PC-9 (cell line): ENCODE measurements at regions not wholly inside any gene's neighbourhood (a gene's known extent, or its start where the extent isn't known, plus 50 kb on each side); places are given as distances from the start of the nearest gene placed in this dataset.

Experiments
- BruUV-seq: library from RNA; stranded (reverse); fragments of 400-500 nt; replicated peaks from 2 replicates; lab custom pipeline; 2021; lab: Mats Ljungman, UMichigan
- CTCF ChIA-PET: fragments of 300-600 bp; sonication (Branson Sonifier 250); formaldehyde crosslinking; loops from one replicate; lab custom pipeline; 2022; ENCODE audit warnings: antibody characterized with exemption; lab: Charles Lee
- POLR2A ChIA-PET: fragments of 300-600 bp; sonication (Branson Sonifier 250); formaldehyde crosslinking; loops from one replicate; lab custom pipeline; 2022; ENCODE audit warnings: antibody characterized with exemption; ENCODE audit not compliant: unreplicated experiment; lab: Charles Lee
- DNase-seq, 2 experiments: peaks; one replicate each; pipeline versions ENCODE4 v3.0.0 to v3.0.0-alpha.2; 2015 to 2022; ENCODE audit warnings: mixed read lengths in 1 of 2
- H2AFZ ChIP-seq: fragments of 200-600 bp; sonication (generic); 2 replicates; pipeline ENCODE4 v1.8.1; 2017; ENCODE audit warnings: antibody characterized with exemption
- H3F3A ChIP-seq: fragments of 200-600 bp; sonication (generic); 2 replicates; pipeline ENCODE4 v1.8.1; 2017; ENCODE audit warnings: antibody characterized with exemption, mild to moderate bottlenecking, low read depth; ENCODE audit not compliant: insufficient read depth
- H3K27ac ChIP-seq: fragments of 200-600 bp; sonication (generic); 2 replicates; pipeline ENCODE4 v1.6.1; 2016; ENCODE audit warnings: mixed run types
- H3K27me3 ChIP-seq: fragments of 200-600 bp; sonication (generic); 2 replicates; pipeline ENCODE4 v1.6.1; 2016; ENCODE audit warnings: low read depth, mixed run types; ENCODE audit not compliant: insufficient read depth
- H3K36me3 ChIP-seq: fragments of 200-600 bp; sonication (generic); 2 replicates; pipeline ENCODE4 v1.6.1; 2016; ENCODE audit warnings: low read depth, mixed run types
- H3K4me1 ChIP-seq: fragments of 200-600 bp; sonication (generic); replicated peaks from 2 replicates; pipeline ENCODE4 v1.6.1; 2016; ENCODE audit warnings: mixed run types; ENCODE audit not compliant: insufficient read depth
- H3K4me2 ChIP-seq: fragments of 200-600 bp; sonication (generic); 2 replicates; pipeline ENCODE4 v1.6.1; 2017; ENCODE audit warnings: mixed run types
- H3K4me3 ChIP-seq: fragments of 200-600 bp; sonication (generic); 2 replicates; pipeline ENCODE4 v1.6.1; 2016; ENCODE audit warnings: mixed run types
- H3K79me2 ChIP-seq: fragments of 200-600 bp; sonication (generic); 2 replicates; pipeline ENCODE4 v1.6.1; 2017; ENCODE audit warnings: low read depth, mixed run types
- H3K9me2 ChIP-seq: fragments of 200-600 bp; sonication (generic); 2 replicates; pipeline ENCODE4 v1.8.1; 2017; ENCODE audit warnings: mild to moderate bottlenecking; ENCODE audit not compliant: insufficient read depth
- H3K9me3 ChIP-seq: fragments of 200-600 bp; sonication (generic); 2 replicates; pipeline ENCODE4 v1.8.1; 2016; ENCODE audit warnings: low read depth; ENCODE audit not compliant: insufficient read depth
- H4K20me1 ChIP-seq: fragments of 200-600 bp; sonication (generic); 2 replicates; pipeline ENCODE4 v1.8.1; 2017; ENCODE audit not compliant: insufficient read depth
- EZH2 ChIP-seq: fragments of 200-600 bp; sonication (generic); IDR thresholded peaks from 2 replicates; pipeline ENCODE4 v1.8.0; 2017; ENCODE audit warnings: antibody characterized with exemption, low read depth
- intact Hi-C: fragments of 100-400 bp; cut with micrococcal nuclease; formaldehyde crosslinking; loops from one replicate; pipeline ENCODE4 v1.10.0; 2022; ENCODE audit not compliant: unreplicated experiment
- TF ChIP-seq, protein P1 (sequence below): fragments of 200-600 bp; sonication (generic); conservative IDR thresholded peaks from 2 replicates; pipeline ENCODE4 v1.6.1; 2017; ENCODE audit warnings: mixed run types, antibody characterized with exemption, mild to moderate bottlenecking, moderate library complexity

DNA sequence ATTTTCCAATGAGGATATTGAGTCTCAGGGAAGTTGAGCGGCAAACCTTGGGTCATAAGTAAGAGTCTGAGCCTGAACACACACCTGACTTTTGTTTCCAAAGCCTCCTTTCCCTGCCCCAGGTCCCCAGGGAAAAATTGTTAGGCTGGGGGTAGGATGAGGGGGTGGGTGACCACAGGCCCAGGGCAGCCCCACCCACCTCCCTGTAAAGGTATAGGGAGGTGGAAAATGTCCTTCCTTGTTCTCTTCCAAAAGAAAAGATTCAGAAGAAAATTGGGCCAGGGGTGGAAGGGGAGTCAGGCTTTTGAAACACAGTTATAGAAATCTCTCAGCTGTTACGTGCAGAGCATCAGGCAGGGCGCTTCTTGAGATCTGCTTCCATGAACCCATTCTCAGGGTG lies 129.7 kb upstream of the NGF start:
- H4K20me1 ChIP-seq, result no peaks in the 10 kb centered on the region
- H3K4me2 ChIP-seq, result no peak overlapping the region
- no peaks in the 10 kb centered on the region for H3K79me2 ChIP-seq
- no peak overlapping the region for H3K27ac ChIP-seq
- H3K36me3 ChIP-seq, result no peaks in the 10 kb centered on the region
- no peak overlapping the region for H2AFZ ChIP-seq
- no peak overlapping the region for H3K4me3 ChIP-seq
- no peaks in the 10 kb centered on the region for H3K9me3 ChIP-seq
- TF ChIP-seq EZH2, result no peak
- TF ChIP-seq, protein P1, sequence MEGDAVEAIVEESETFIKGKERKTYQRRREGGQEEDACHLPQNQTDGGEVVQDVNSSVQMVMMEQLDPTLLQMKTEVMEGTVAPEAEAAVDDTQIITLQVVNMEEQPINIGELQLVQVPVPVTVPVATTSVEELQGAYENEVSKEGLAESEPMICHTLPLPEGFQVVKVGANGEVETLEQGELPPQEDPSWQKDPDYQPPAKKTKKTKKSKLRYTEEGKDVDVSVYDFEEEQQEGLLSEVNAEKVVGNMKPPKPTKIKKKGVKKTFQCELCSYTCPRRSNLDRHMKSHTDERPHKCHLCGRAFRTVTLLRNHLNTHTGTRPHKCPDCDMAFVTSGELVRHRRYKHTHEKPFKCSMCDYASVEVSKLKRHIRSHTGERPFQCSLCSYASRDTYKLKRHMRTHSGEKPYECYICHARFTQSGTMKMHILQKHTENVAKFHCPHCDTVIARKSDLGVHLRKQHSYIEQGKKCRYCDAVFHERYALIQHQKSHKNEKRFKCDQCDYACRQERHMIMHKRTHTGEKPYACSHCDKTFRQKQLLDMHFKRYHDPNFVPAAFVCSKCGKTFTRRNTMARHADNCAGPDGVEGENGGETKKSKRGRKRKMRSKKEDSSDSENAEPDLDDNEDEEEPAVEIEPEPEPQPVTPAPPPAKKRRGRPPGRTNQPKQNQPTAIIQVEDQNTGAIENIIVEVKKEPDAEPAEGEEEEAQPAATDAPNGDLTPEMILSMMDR, result no peak
- no peaks in the 10 kb centered on the region for H3K27me3 ChIP-seq
- BruUV-seq, result no TSS peak
- H3K9me2 ChIP-seq, result no peaks in the 10 kb centered on the region
- intact Hi-C loops, result no loop called here
- POLR2A ChIA-PET, result no interaction called here
- CTCF ChIA-PET, result no interaction called here
- peaks cover 32% of the 10 kb centered on the region for H3F3A ChIP-seq
- DNase-seq, result no peak
- H3K4me1 ChIP-seq, result peaks cover 51% of the 10 kb centered on the region

DNA sequence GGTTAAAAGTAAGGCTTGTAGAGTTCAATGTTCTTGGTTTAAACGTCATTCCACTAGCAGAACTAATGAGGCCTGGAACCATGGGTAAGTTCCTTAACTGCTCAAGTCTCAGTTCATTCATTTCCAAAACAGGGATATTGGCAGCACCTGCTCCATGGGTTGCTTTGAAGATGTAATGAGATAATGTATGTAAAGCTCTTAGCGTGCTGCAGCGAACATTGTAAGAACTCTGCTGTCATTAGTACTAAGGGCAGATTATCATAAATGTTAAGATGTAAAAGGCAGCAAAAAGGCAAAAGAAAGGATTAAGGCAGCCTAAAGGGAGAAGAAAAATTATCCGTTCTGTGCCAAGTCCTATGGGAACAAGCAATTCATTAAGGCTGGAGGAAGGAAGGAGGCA lies 129.1 kb upstream of the NGF start:
- Histone ChIP-seq H3K27ac (no peak overlapping the region), H3K79me2 (no peaks in the 10 kb centered on the region), H4K20me1 (no peaks in the 10 kb centered on the region), H3K9me3 (no peaks in the 10 kb centered on the region), H3K4me3 (no peak overlapping the region), H3K27me3 (no peaks in the 10 kb centered on the region), H3K9me2 (no peaks in the 10 kb centered on the region), H3K36me3 (no peaks in the 10 kb centered on the region), H3K4me2 (no peak overlapping the region), H3F3A (peaks cover 32% of the 10 kb centered on the region), H3K4me1 (peaks cover 57% of the 10 kb centered on the region), H2AFZ (no peak overlapping the region)
- no peak for DNase-seq
- CTCF ChIA-PET, result no interaction called here
- POLR2A ChIA-PET, result interaction anchor here (0.7 kb wide), 1 partner anchor 105 kb away, joined by 14 read pairs; no protein-coding TSS in a partner anchor
- TF ChIP-seq, protein P1, result no peak
- TF ChIP-seq EZH2, result no peak
- intact Hi-C loops, result no loop called here
- no TSS peak for BruUV-seq

DNA sequence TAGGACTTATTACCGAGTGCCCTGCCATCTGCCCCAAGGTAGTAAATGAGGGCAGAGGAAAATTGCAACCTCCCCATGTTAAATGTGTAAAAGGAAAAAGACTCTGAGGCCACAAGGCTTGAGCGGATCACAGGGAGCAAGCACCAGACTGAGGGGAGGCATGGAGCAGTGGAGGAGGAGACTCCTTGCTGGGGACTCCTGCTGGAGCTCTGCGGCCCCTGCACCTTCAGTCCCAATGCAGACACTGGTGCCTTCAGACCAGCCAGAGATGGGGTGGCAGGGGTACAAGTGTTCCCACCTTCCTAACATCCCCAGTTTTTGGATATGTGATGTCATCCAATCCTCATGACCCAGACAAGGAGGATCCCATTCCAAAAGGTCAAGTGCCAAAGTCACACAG lies 128.4 kb upstream of the NGF start:
- DNase-seq, result no peak
- BruUV-seq, result no TSS peak
- H4K20me1 ChIP-seq, result no peaks in the 10 kb centered on the region
- no peaks in the 10 kb centered on the region for H3K27me3 ChIP-seq
- no peaks in the 10 kb centered on the region for H3K79me2 ChIP-seq
- H3K27ac ChIP-seq, result no peak overlapping the region
- CTCF ChIA-PET, result interaction anchor here (0.5 to 0.7 kb wide), 2 partner anchors 155 to 166 kb away, joined by 3 to 4 read pairs; no protein-coding TSS in a partner anchor
- H3K4me1 ChIP-seq, result peaks cover 57% of the 10 kb centered on the region
- no peaks in the 10 kb centered on the region for H3K9me2 ChIP-seq
- no peaks in the 10 kb centered on the region for H3K36me3 ChIP-seq
- intact Hi-C loops, result no loop called here
- no peak overlapping the region for H3K4me3 ChIP-seq
- H3K4me2 ChIP-seq, result no peak overlapping the region
- no peak overlapping the region for H2AFZ ChIP-seq
- no peaks in the 10 kb centered on the region for H3K9me3 ChIP-seq
- H3F3A ChIP-seq, result peaks cover 32% of the 10 kb centered on the region
- no peak for TF ChIP-seq EZH2
- TF ChIP-seq, protein P1, result no peak
- POLR2A ChIA-PET, result no interaction called here
